IMR-90 (cell line): ENCODE measurements at regions not wholly inside any gene's neighbourhood (a gene's known extent, or its start where the extent isn't known, plus 50 kb on each side); places are given as distances from the start of the nearest gene placed in this dataset.

Experiments
- ATAC-seq: fragments of 200-7000 bp; cut with Tn5 transposase; 2 replicates; pipeline ENCODE4 v1.9.1; 2020; ENCODE audit warnings: low read depth, mild to moderate bottlenecking, moderate library complexity
- BruUV-seq: library from RNA; stranded (reverse); fragments of 400-500 nt; replicated peaks from 2 replicates; lab custom pipeline; 2021; lab: Mats Ljungman, UMichigan
- CTCF ChIA-PET: fragments of 300-600 bp; formaldehyde crosslinking; extraction: SDS; loops from one replicate; lab custom pipeline; 2021; ENCODE audit warnings: antibody characterized with exemption; lab: Yijun Ruan, JAX
- POLR2A ChIA-PET: fragments of 300-600 bp; sonication (Branson Sonifier 250); formaldehyde crosslinking; loops from one replicate; lab custom pipeline; 2022; ENCODE audit warnings: antibody characterized with exemption; ENCODE audit not compliant: unreplicated experiment; lab: Charles Lee
- DNase-seq: peaks from one replicate; pipeline ENCODE4 v3.0.0; 2013
- H2AFZ ChIP-seq: replicated peaks from 2 replicates; pipeline ENCODE3; 2013; ENCODE audit warnings: low read length, mild to moderate bottlenecking; ENCODE audit not compliant: poor library complexity
- H2AK5ac ChIP-seq: 2 replicates; pipeline ENCODE4 v1.6.1; 2013; ENCODE audit warnings: low read depth, low read length, inconsistent platforms
- H2AK9ac ChIP-seq: replicated peaks from 2 replicates; pipeline ENCODE3; 2013; ENCODE audit warnings: mild to moderate bottlenecking, low read depth, low read length, moderate library complexity; ENCODE audit not compliant: poor library complexity
- H2BK120ac ChIP-seq: 2 replicates; pipeline ENCODE4 v1.6.1; 2013; ENCODE audit warnings: low read depth, low read length, inconsistent platforms
- H2BK15ac ChIP-seq: 3 replicates; pipeline ENCODE4 v1.6.1; 2013; ENCODE audit warnings: low read depth, low read length, inconsistent platforms
- H2BK20ac ChIP-seq: 2 replicates; pipeline ENCODE4 v1.6.1; 2013; ENCODE audit warnings: low read depth, mild to moderate bottlenecking, inconsistent platforms, low read length, moderate library complexity
- H2BK5ac ChIP-seq: 2 replicates; pipeline ENCODE4 v1.6.1; 2013; ENCODE audit warnings: mild to moderate bottlenecking, low read depth, low read length, inconsistent platforms; ENCODE audit not compliant: poor library complexity, severe bottlenecking
- H3K14ac ChIP-seq: replicated peaks from 2 replicates; pipeline ENCODE4 v1.6.1; 2013; ENCODE audit warnings: low read depth, low read length, inconsistent platforms
- H3K18ac ChIP-seq: 2 replicates; pipeline ENCODE4 v1.6.1; 2013; ENCODE audit warnings: low read depth, low read length, control low read depth
- H3K23ac ChIP-seq: 2 replicates; pipeline ENCODE4 v1.6.1; 2013; ENCODE audit warnings: low read depth, low read length, inconsistent platforms
- H3K27ac ChIP-seq: 2 replicates; pipeline ENCODE4 v1.5.1; 2013; ENCODE audit warnings: mild to moderate bottlenecking, control low read depth, low read length; ENCODE audit not compliant: insufficient read depth
- H3K27me3 ChIP-seq: 2 replicates; pipeline ENCODE4 v1.6.1; 2013; ENCODE audit warnings: low read length; ENCODE audit not compliant: control insufficient read depth, insufficient read depth
- H3K36me3 ChIP-seq: 2 replicates; pipeline ENCODE4 v1.6.1; 2013; ENCODE audit warnings: low read length, mixed read lengths; ENCODE audit not compliant: control insufficient read depth, insufficient read depth
- H3K4ac ChIP-seq: 2 replicates; pipeline ENCODE4 v1.6.1; 2013; ENCODE audit warnings: low read depth, low read length, inconsistent platforms
- H3K4me1 ChIP-seq: 2 replicates; pipeline ENCODE4 v1.6.1; 2013; ENCODE audit warnings: low read length, mixed read lengths; ENCODE audit not compliant: control insufficient read depth, insufficient read depth
- H3K4me2 ChIP-seq: 2 replicates; pipeline ENCODE4 v1.6.1; 2013; ENCODE audit warnings: low read depth, mild to moderate bottlenecking, control low read depth, low read length, moderate library complexity
- H3K4me3 ChIP-seq: 2 replicates; pipeline ENCODE4 v1.5.1; 2013; ENCODE audit warnings: low read depth, mild to moderate bottlenecking, control low read depth, low read length, moderate library complexity; ENCODE audit not compliant: insufficient read depth
- H3K56ac ChIP-seq: 2 replicates; pipeline ENCODE4 v1.6.1; 2013; ENCODE audit warnings: low read length, inconsistent platforms; ENCODE audit not compliant: insufficient read depth; ENCODE audit errors: extremely low read depth
- H3K79me1 ChIP-seq, 2 experiments: 2 replicates each; pipeline ENCODE4 v1.6.1; 2013; ENCODE audit warnings: low read length in 2 of 2, inconsistent platforms in 1 of 2, low read depth in 1 of 2
- H3K9ac ChIP-seq: 2 replicates; pipeline ENCODE4 v1.6.1; 2013; ENCODE audit warnings: low read depth, low read length, control low read depth
- H3K9me1 ChIP-seq: 2 replicates; pipeline ENCODE4 v1.6.1; 2013; ENCODE audit warnings: low read length, inconsistent platforms; ENCODE audit not compliant: insufficient read depth
- H3K9me3 ChIP-seq: 2 replicates; pipeline ENCODE4 v1.6.1; 2013; ENCODE audit warnings: low read length; ENCODE audit not compliant: control insufficient read depth, insufficient read depth
- H4K20me1 ChIP-seq: 2 replicates; pipeline ENCODE4 v1.6.1; 2013; ENCODE audit warnings: low read length, inconsistent platforms; ENCODE audit not compliant: insufficient read depth
- H4K5ac ChIP-seq: 2 replicates; pipeline ENCODE4 v1.6.1; 2013; ENCODE audit warnings: mild to moderate bottlenecking, low read depth, low read length, control low read depth
- H4K8ac ChIP-seq, 2 experiments: 2 replicates each; pipeline ENCODE4 v1.6.1; 2013; ENCODE audit warnings: low read depth in 2 of 2, low read length in 2 of 2, control low read depth in 1 of 2, inconsistent platforms in 1 of 2
- H4K91ac ChIP-seq: 2 replicates; pipeline ENCODE4 v1.6.1; 2013; ENCODE audit warnings: low read depth, low read length, inconsistent platforms; ENCODE audit not compliant: insufficient read depth
- CEBPB ChIP-seq: IDR thresholded peaks from 2 replicates; pipeline ENCODE4 v1.6.1; 2012; ENCODE audit warnings: low read depth, low read length, improper control_type of control experiment
- FOS ChIP-seq: fragments of 150-350 bp; IDR thresholded peaks from 2 replicates; pipeline ENCODE4 v1.6.1; 2016; ENCODE audit warnings: low read depth, low read length
- RAD21 ChIP-seq: IDR thresholded peaks from 2 replicates; pipeline ENCODE4 v1.6.1; 2012; ENCODE audit warnings: low read length, improper control_type of control experiment
- WGBS, 2 experiments: methylation state at CpG; one replicate each; pipeline versions ENCODE4 v1.1.5 to v1.1.7; 2013; ENCODE audit warnings: missing lambda C conversion rate in 2 of 2; ENCODE audit not compliant: insufficient read length in 1 of 2; ENCODE audit errors: extremely low coverage in 2 of 2; 5-methylcytosine and 5-hydroxymethylcytosine counted together
- dilution Hi-C: fragments of 300-500 bp; cut with HindIII; formaldehyde crosslinking; loops from one replicate; pipeline ENCODE4 v1.14.3; 2018; ENCODE audit warnings: low sequenced_read_pairs; ENCODE audit not compliant: unreplicated experiment
- in situ Hi-C: fragments of 300-500 bp; cut with MboI; formaldehyde crosslinking; loops from 3 replicates; pipeline ENCODE4 v1.14.3; 2019; ENCODE audit warnings: low sequenced_read_pairs, inconsistent platforms, mixed read lengths
- intact Hi-C: fragments of 100-400 bp; cut with micrococcal nuclease; formaldehyde crosslinking; loops from 2 replicates; pipeline ENCODE4 v1.10.0; 2022
- TF ChIP-seq, protein P1 (sequence below): fragments of 150-350 bp; IDR thresholded peaks from 2 replicates; pipeline ENCODE4 v1.6.1; 2016; ENCODE audit warnings: low read depth, mild to moderate bottlenecking, low read length, moderate library complexity, borderline replicate concordance

- Histone ChIP-seq H2BK5ac (no peak overlapping the region), H3K9me1 (no peaks in the 10 kb centered on the region), H3K79me1 (no peaks in the 10 kb centered on the region), H2AK9ac (no peak overlapping the region), H2BK20ac (no peak overlapping the region), H2AK5ac (no peak overlapping the region), H2BK15ac (no peak overlapping the region), H4K20me1 (no peaks in the 10 kb centered on the region), H2AFZ (no peak overlapping the region), H3K9ac (no peak overlapping the region), H3K14ac (no peak overlapping the region), H3K4me2 (no peak overlapping the region), H3K4ac (no peak overlapping the region), H2BK120ac (no peak overlapping the region), H3K9me3 (no peaks in the 10 kb centered on the region), H3K56ac (no peak overlapping the region), H3K23ac (no peak overlapping the region), H3K18ac (no peak overlapping the region), H3K4me1 (no peaks in the 10 kb centered on the region), H3K27me3 (no peaks in the 10 kb centered on the region; the same call in 1 of the 2 replicates), H3K4me3 (no peak overlapping the region), H4K5ac (no peak overlapping the region), H3K27ac (no peak overlapping the region), H3K36me3 (no peaks in the 10 kb centered on the region), H4K91ac (no peak overlapping the region), H4K8ac (no peak overlapping the region)
- ATAC-seq, result no peak
- peak; percentile 31 for DNase-seq
- dilution Hi-C loops, result no loop called here
- BruUV-seq, result no TSS peak
- intact Hi-C loops, result no loop called here
- TF ChIP-seq FOS (no peak), RAD21 (no peak), CEBPB (no peak)
- TF ChIP-seq, protein P1, sequence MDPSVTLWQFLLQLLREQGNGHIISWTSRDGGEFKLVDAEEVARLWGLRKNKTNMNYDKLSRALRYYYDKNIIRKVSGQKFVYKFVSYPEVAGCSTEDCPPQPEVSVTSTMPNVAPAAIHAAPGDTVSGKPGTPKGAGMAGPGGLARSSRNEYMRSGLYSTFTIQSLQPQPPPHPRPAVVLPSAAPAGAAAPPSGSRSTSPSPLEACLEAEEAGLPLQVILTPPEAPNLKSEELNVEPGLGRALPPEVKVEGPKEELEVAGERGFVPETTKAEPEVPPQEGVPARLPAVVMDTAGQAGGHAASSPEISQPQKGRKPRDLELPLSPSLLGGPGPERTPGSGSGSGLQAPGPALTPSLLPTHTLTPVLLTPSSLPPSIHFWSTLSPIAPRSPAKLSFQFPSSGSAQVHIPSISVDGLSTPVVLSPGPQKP, result no peak
- POLR2A ChIA-PET, result no interaction called here
- CTCF ChIA-PET, result interaction anchor here (0.6 to 1.9 kb wide), 4 partner anchors 9 to 1699 kb away, joined by 3 to 6 read pairs (median 4); no protein-coding TSS in a partner anchor
- no CpG with 5 or more reads among the region's 3 CpGs for WGBS, 2 experiments
- in situ Hi-C loops, result no loop called here
Observed at GRCh38 chr11:29352273-29352795, 664.5 kb downstream of the KCNA4 start.
